ENCODE measurements at regions not wholly inside any gene's neighbourhood (a gene's known extent, or its start where the extent isn't known, plus 50 kb on each side); places are given as distances from the start of the nearest gene placed in this dataset.

DNA sequence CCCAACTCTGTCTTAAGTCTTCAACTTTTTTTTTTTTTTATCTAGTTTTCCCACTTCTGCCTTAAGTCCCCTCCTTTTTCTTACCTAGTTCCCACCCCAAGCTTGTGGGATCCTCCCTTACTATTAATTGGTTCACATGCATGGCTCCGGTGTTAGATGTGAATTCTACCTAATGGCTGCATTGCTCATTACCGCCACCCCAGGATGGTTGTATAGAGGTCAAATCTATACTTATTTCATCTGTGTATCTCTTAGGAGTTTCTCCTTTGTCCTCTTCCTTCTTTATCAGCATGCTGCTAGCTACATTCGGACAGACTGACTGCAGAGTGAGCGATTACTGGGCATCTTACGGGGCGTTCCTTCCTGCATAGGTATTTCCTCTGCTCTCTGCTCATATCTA, 605.7 kb upstream of the GRM7 start:
- no peak for TF ChIP-seq POLR2A (IDR thresholded peaks at IDR 0.05)
- TF ChIP-seq, protein P1, sequence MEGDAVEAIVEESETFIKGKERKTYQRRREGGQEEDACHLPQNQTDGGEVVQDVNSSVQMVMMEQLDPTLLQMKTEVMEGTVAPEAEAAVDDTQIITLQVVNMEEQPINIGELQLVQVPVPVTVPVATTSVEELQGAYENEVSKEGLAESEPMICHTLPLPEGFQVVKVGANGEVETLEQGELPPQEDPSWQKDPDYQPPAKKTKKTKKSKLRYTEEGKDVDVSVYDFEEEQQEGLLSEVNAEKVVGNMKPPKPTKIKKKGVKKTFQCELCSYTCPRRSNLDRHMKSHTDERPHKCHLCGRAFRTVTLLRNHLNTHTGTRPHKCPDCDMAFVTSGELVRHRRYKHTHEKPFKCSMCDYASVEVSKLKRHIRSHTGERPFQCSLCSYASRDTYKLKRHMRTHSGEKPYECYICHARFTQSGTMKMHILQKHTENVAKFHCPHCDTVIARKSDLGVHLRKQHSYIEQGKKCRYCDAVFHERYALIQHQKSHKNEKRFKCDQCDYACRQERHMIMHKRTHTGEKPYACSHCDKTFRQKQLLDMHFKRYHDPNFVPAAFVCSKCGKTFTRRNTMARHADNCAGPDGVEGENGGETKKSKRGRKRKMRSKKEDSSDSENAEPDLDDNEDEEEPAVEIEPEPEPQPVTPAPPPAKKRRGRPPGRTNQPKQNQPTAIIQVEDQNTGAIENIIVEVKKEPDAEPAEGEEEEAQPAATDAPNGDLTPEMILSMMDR (IDR thresholded peaks at IDR 0.05): no peak
- Histone ChIP-seq H3K4me3 (no peak overlapping the region), H3K27me3 (no peaks in the 10 kb centered on the region), H3K36me3 (no peaks in the 10 kb centered on the region), H3K4me1 (no peaks in the 10 kb centered on the region), H3K27ac (no peak overlapping the region), H3K9me3 (no peaks in the 10 kb centered on the region)
- intact Hi-C loops (cut with DNase I; ENCODE audit: low total_unique reads): no loop called here
- no peak for DNase-seq

DNA sequence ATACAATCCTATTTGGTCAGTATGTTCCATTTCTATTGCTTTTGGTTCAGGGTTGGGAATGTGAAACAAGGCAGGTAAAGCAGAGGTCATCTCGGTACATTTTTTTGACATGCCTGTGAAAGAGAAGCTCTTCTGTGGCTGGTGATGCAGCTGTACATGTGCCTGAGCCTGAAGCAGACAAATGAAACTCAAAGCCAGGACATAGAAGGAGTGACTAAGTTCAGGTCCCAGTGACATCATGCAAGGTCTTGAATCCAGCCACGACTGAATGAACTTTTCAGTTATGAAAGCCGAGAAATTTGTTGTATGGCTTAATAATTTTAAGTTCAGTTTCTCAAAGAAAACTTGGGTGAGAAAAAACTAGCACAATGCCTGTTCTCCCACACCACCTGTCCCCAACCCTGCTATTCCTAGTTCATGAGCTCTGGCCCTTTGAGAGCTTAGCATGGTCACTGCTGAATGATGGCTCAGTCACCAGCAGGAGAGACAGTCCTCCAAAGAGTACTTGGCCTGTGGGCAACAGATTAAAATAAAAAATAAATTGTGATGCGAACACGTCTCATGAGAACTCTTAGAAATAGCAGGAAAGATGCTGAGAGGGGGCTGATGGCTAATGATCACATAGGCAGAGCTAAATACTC, 600.2 kb upstream of the GRM7 start:
- TF ChIP-seq POLR2A (IDR thresholded peaks at IDR 0.05): no peak
- TF ChIP-seq, protein P1 (IDR thresholded peaks at IDR 0.05): no peak
- no peaks in the 10 kb centered on the region for H3K36me3 ChIP-seq
- intact Hi-C loops (cut with DNase I; ENCODE audit: low total_unique reads): no loop called here
- H3K9me3 ChIP-seq: no peaks in the 10 kb centered on the region
- no peaks in the 10 kb centered on the region for H3K4me1 ChIP-seq
- H3K27me3 ChIP-seq: no peaks in the 10 kb centered on the region
- no peak overlapping the region for H3K27ac ChIP-seq
- no peak for DNase-seq
- no peak overlapping the region for H3K4me3 ChIP-seq

DNA sequence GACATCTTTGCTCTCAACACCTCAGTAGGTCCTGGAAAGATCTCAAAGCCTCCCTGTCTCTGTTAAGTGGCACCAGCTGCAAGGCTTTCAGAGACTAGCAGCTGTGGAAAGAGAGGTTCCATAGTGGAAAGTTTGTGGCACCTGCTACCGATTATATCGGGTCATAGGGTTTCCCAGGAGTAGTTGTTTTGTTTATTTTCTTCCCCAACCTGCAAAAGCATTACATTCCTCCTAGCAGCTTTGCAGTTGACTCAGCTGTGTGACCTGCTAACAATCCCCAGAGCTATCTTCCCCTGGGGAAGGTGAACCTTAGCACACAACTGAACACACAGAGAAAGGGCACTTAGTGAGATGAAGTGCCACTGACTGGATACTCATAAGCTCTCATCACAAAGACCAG, 598.9 kb upstream of the GRM7 start:
- intact Hi-C loops (cut with DNase I; ENCODE audit: low total_unique reads): no loop called here
- Histone ChIP-seq H3K4me3 (no peak overlapping the region), H3K27ac (no peak overlapping the region), H3K27me3 (no peaks in the 10 kb centered on the region), H3K4me1 (no peaks in the 10 kb centered on the region), H3K9me3 (no peaks in the 10 kb centered on the region), H3K36me3 (no peaks in the 10 kb centered on the region)
- DNase-seq: no peak
- TF ChIP-seq POLR2A (IDR thresholded peaks at IDR 0.05): no peak
- TF ChIP-seq, protein P1 (IDR thresholded peaks at IDR 0.05): no peak

DNA sequence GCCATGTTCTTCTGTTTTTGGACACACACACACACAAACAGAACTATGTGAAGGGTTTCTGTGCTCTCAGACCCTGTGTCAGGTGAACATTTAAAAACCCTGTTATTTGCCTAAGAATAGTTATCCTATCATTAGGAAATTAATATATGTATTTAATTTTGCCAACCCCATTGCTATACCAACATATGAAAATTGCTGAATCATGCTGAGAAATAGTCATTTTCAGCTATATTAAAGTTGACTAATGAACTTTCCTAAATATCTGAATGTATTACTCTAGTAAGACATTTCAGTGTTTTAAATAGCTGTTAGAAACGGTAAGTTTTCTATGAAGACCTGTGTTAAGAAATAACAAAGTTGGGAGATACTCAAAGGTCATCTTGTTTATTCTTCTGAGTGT, 596.9 kb upstream of the GRM7 start:
- Histone ChIP-seq H3K27me3 (no peaks in the 10 kb centered on the region), H3K4me1 (no peaks in the 10 kb centered on the region), H3K27ac (no peak overlapping the region), H3K9me3 (no peaks in the 10 kb centered on the region), H3K36me3 (no peaks in the 10 kb centered on the region), H3K4me3 (no peak overlapping the region)
- intact Hi-C loops (cut with DNase I; ENCODE audit: low total_unique reads): no loop called here
- DNase-seq: no peak
- TF ChIP-seq, protein P1 (IDR thresholded peaks at IDR 0.05): no peak
- no peak for TF ChIP-seq POLR2A (IDR thresholded peaks at IDR 0.05)

DNA sequence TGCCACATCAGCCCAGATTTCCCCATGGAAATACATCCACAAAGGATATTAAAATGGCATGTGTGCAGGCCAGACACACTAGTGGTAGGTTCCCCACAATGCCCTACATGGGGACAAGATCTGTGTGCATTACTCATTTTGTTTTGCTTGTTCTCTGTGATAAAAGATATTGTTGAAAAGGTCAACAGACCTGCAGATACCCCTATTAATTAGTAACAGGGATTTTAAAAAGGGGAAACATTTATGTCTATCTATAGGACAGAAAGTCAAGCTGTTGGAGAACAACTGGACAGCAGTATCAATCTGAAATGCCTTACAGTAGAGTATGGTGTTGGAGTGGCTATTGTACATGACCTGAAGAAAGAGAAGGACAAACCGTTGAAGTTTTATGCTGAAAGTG, 596.0 kb upstream of the GRM7 start:
- H3K36me3 ChIP-seq: no peaks in the 10 kb centered on the region
- no peak for DNase-seq
- TF ChIP-seq POLR2A (IDR thresholded peaks at IDR 0.05): no peak
- TF ChIP-seq, protein P1 (IDR thresholded peaks at IDR 0.05): no peak
- H3K4me3 ChIP-seq: no peak overlapping the region
- H3K4me1 ChIP-seq: no peaks in the 10 kb centered on the region
- H3K9me3 ChIP-seq: no peaks in the 10 kb centered on the region
- H3K27me3 ChIP-seq: no peaks in the 10 kb centered on the region
- intact Hi-C loops (cut with DNase I; ENCODE audit: low total_unique reads): no loop called here
- no peak overlapping the region for H3K27ac ChIP-seq
